Smooth muscle cell (in vitro differentiated cells): ENCODE measurements at regions not wholly inside any gene's neighbourhood (a gene's known extent, or its start where the extent isn't known, plus 50 kb on each side); places are given as distances from the start of the nearest gene placed in this dataset.

Source experiments
- DNase-seq: peaks from one replicate; lab custom pipeline; 2025; ENCODE audit not compliant: unreplicated experiment; lab: John Stamatoyannopoulos, UW
- H2AFZ ChIP-seq: fragments of 200-600 bp; sonication (generic); 2 replicates; pipeline ENCODE4 v1.6.0; 2016; ENCODE audit warnings: antibody characterized with exemption, low read depth, mild to moderate bottlenecking
- H3F3A ChIP-seq: fragments of 200-600 bp; sonication (generic); 2 replicates; pipeline ENCODE4 v1.6.0; 2017; ENCODE audit warnings: antibody characterized with exemption, low read depth
- H3K27ac ChIP-seq: fragments of 200-600 bp; sonication (generic); 2 replicates; pipeline ENCODE4 v1.5.1; 2016; ENCODE audit warnings: low read depth, mild to moderate bottlenecking
- H3K27me3 ChIP-seq: fragments of 200-600 bp; sonication (generic); 2 replicates; pipeline ENCODE4 v1.6.1; 2016; ENCODE audit warnings: low read depth, mild to moderate bottlenecking
- H3K36me3 ChIP-seq: fragments of 200-600 bp; sonication (generic); 2 replicates; pipeline ENCODE4 v1.5.1; 2016; ENCODE audit warnings: low read depth
- H3K4me1 ChIP-seq: fragments of 200-600 bp; sonication (generic); 2 replicates; pipeline ENCODE4 v1.5.1; 2016; ENCODE audit warnings: low read depth
- H3K4me2 ChIP-seq: fragments of 200-600 bp; sonication (generic); 2 replicates; pipeline ENCODE4 v1.6.0; 2016; ENCODE audit warnings: mild to moderate bottlenecking
- H3K4me3 ChIP-seq: fragments of 200-600 bp; sonication (generic); 2 replicates; pipeline ENCODE4 v1.5.1; 2016; ENCODE audit warnings: mild to moderate bottlenecking
- H3K79me2 ChIP-seq: fragments of 200-600 bp; sonication (generic); 2 replicates; pipeline ENCODE4 v1.6.0; 2016; ENCODE audit warnings: low read depth, mild to moderate bottlenecking
- H3K9ac ChIP-seq: fragments of 200-600 bp; sonication (generic); 2 replicates; pipeline ENCODE4 v1.6.0; 2016; ENCODE audit warnings: low read depth
- H3K9me3 ChIP-seq: fragments of 200-600 bp; sonication (generic); replicated peaks from 2 replicates; pipeline ENCODE4 v1.5.1; 2016; ENCODE audit warnings: low read depth
- H4K20me1 ChIP-seq: fragments of 200-600 bp; sonication (generic); 2 replicates; pipeline ENCODE4 v1.6.0; 2016; ENCODE audit warnings: low read depth
- CTCF ChIP-seq: fragments of 200-600 bp; sonication (generic); IDR thresholded peaks from 2 replicates; pipeline ENCODE4 v1.5.1; 2017; ENCODE audit warnings: borderline replicate concordance, mild to moderate bottlenecking, antibody characterized with exemption; ENCODE audit not compliant: insufficient read depth, poor library complexity, severe bottlenecking
- WGBS: methylation state at CpG from one replicate; pipeline ENCODE4 v1.1.7; 2016; ENCODE audit warnings: low lambda C conversion rate; 5-methylcytosine and 5-hydroxymethylcytosine counted together

GRCh38 chr12:107843351-107844311, 69.1 kb downstream of the ASCL4 start:
- 3% methylated on average over 58 of the region's 59 CpGs for WGBS
- no peaks in the 10 kb centered on the region for H3K79me2 ChIP-seq
- H3K4me1 ChIP-seq, result peaks cover 17% of the 10 kb centered on the region
- no peaks in the 10 kb centered on the region for H3K36me3 ChIP-seq
- H3K27me3 ChIP-seq, result peaks cover 90% of the 10 kb centered on the region
- H4K20me1 ChIP-seq, result no peaks in the 10 kb centered on the region
- no peak for TF ChIP-seq CTCF
- H3K27ac ChIP-seq, result no peak overlapping the region
- DNase-seq, result no peak
- H3K9ac ChIP-seq, result no peak overlapping the region
- H3K9me3 ChIP-seq, result no peaks in the 10 kb centered on the region
- peak overlapping the region; percentile 97 for H3K4me2 ChIP-seq
- peak overlapping the region; percentile 57 for H3K4me3 ChIP-seq
- H3F3A ChIP-seq, result no peaks in the 10 kb centered on the region
- H2AFZ ChIP-seq, result peak overlapping the region; percentile 18

- WGBS, result 2% methylated on average over 53 of the region's 54 CpGs
- no peaks in the 10 kb centered on the region for H3K36me3 ChIP-seq
- no peaks in the 10 kb centered on the region for H3K9me3 ChIP-seq
- H3K9ac ChIP-seq, result no peak overlapping the region
- no peak for DNase-seq
- H3K27me3 ChIP-seq, result peaks cover 82% of the 10 kb centered on the region
- H4K20me1 ChIP-seq, result no peaks in the 10 kb centered on the region
- H3F3A ChIP-seq, result no peaks in the 10 kb centered on the region
- H2AFZ ChIP-seq, result peak overlapping the region; percentile 18
- no peak overlapping the region for H3K27ac ChIP-seq
- TF ChIP-seq CTCF, result no peak
- H3K79me2 ChIP-seq, result no peaks in the 10 kb centered on the region
- H3K4me2 ChIP-seq, result peak overlapping the region; percentile 97
- peaks cover 17% of the 10 kb centered on the region for H3K4me1 ChIP-seq
- H3K4me3 ChIP-seq, result peak overlapping the region; percentile 57
Observed at GRCh38 chr12:107844312-107844921, 69.9 kb downstream of the ASCL4 start.

GRCh38 chr12:107845226-107845979, 70.9 kb downstream of the ASCL4 start:
- H3K27me3 ChIP-seq, result peaks cover 72% of the 10 kb centered on the region

More at GRCh38 chr12:107845226-107845979, 70.9 kb downstream of the ASCL4 start:
- no peak for DNase-seq
- Histone ChIP-seq H2AFZ (no peak overlapping the region), H3F3A (no peaks in the 10 kb centered on the region), H3K9me3 (no peaks in the 10 kb centered on the region), H3K9ac (no peak overlapping the region), H3K27ac (no peak overlapping the region), H3K36me3 (no peaks in the 10 kb centered on the region), H4K20me1 (no peaks in the 10 kb centered on the region), H3K4me1 (peaks cover 17% of the 10 kb centered on the region), H3K79me2 (no peaks in the 10 kb centered on the region), H3K4me2 (no peak overlapping the region), H3K4me3 (no peak overlapping the region)
- no peak for TF ChIP-seq CTCF
- WGBS, result 67% methylated on average over 51 of the region's 51 CpGs
